GM12878 (cell line): ENCODE measurements at regions not wholly inside any gene's neighbourhood (a gene's known extent, or its start where the extent isn't known, plus 50 kb on each side); places are given as distances from the start of the nearest gene placed in this dataset.

Source experiments
- ATAC-seq: fragments of 200-7000 bp; cut with Tn5 transposase; 3 replicates; pipeline ENCODE4 v1.9.1; 2020; ENCODE audit warnings: mild to moderate bottlenecking, moderate library complexity
- BruUV-seq: library from RNA; stranded (reverse); fragments of 400-500 nt; replicated peaks from 2 replicates; lab custom pipeline; 2021; lab: Mats Ljungman, UMichigan
- CTCF ChIA-PET: fragments of 300-600 bp; sonication (Branson Sonifier 250); formaldehyde crosslinking; extraction: SDS; loops from one replicate; lab custom pipeline; 2021; ENCODE audit warnings: inconsistent platforms; lab: Yijun Ruan, JAX
- POLR2A ChIA-PET: fragments of 350-600 bp; formaldehyde crosslinking; extraction: SDS; loops from one replicate; lab custom pipeline; 2021; ENCODE audit warnings: inconsistent platforms; lab: Charles Lee
- RAD21 ChIA-PET: fragments of 300-600 bp; sonication (Branson Sonifier 250); formaldehyde crosslinking; loops from one replicate; lab custom pipeline; 2023; ENCODE audit warnings: antibody characterized with exemption; ENCODE audit not compliant: unreplicated experiment; lab: Charles Lee
- SMC1A ChIA-PET: fragments of 300-600 bp; sonication (Branson Sonifier 250); formaldehyde crosslinking; loops from one replicate; lab custom pipeline; 2023; ENCODE audit not compliant: unreplicated experiment, uncharacterized antibody; lab: Charles Lee
- DNase-seq: peaks from one replicate; pipeline ENCODE4 v3.0.0-alpha.2; 2011; ENCODE audit warnings: low read depth, low spot score
- FAIRE-seq: peaks from 3 replicates; lab custom pipeline; 2011; peaks lifted over from hg19 to GRCh38; lab: Jason Lieb, UNC
- H2AFZ ChIP-seq: 2 replicates; pipeline ENCODE4 v1.6.0; 2011; ENCODE audit warnings: low read depth, low read length, control low read depth; ENCODE audit not compliant: control insufficient read depth
- H3K27ac ChIP-seq: 2 replicates; pipeline ENCODE4 v1.5.1; 2011; ENCODE audit warnings: control low read depth; ENCODE audit not compliant: control insufficient read depth, insufficient read depth
- H3K27me3 ChIP-seq, 2 experiments: replicated peaks in 1 of 2; 2 replicates each; pipeline versions ENCODE4 v1.6.0 to v1.6.1; 2011; ENCODE audit warnings: low read length in 1 of 2; ENCODE audit not compliant: control insufficient read depth in 2 of 2, insufficient read depth in 2 of 2
- H3K36me3 ChIP-seq, 2 experiments: 2 replicates each; pipeline ENCODE4 v1.5.1; 2011; ENCODE audit warnings: low read length in 1 of 2; ENCODE audit not compliant: control insufficient read depth in 2 of 2, insufficient read depth in 2 of 2
- H3K4me1 ChIP-seq: 2 replicates; pipeline ENCODE4 v1.6.1; 2011; ENCODE audit warnings: mild to moderate bottlenecking, low read length, moderate library complexity, mixed read lengths; ENCODE audit not compliant: control insufficient read depth, insufficient read depth
- H3K4me2 ChIP-seq: 2 replicates; pipeline ENCODE4 v1.6.0; 2011; ENCODE audit warnings: control low read depth; ENCODE audit not compliant: control insufficient read depth, insufficient read depth
- H3K4me3 ChIP-seq: fragments of 200-600 bp; sonication (generic); 2 replicates; pipeline ENCODE4 v1.5.1; 2016
- H3K79me2 ChIP-seq: 2 replicates; pipeline ENCODE4 v1.6.0; 2011; ENCODE audit warnings: low read length; ENCODE audit not compliant: control insufficient read depth, insufficient read depth
- H3K9ac ChIP-seq: 2 replicates; pipeline ENCODE4 v1.8.0; 2011; ENCODE audit warnings: low read length, control low read depth, mixed read lengths; ENCODE audit not compliant: control insufficient read depth, insufficient read depth
- H3K9me3 ChIP-seq: replicated peaks from 3 replicates; pipeline ENCODE4 v1.5.1; 2011; ENCODE audit warnings: mild to moderate bottlenecking, low read length; ENCODE audit not compliant: control insufficient read depth, insufficient read depth
- H4K20me1 ChIP-seq: 2 replicates; pipeline ENCODE4 v1.6.0; 2011; ENCODE audit not compliant: control insufficient read depth, insufficient read depth
- ATF7 ChIP-seq: fragments of 450-650 bp; IDR thresholded peaks from 2 replicates; pipeline ENCODE4 v1.6.1; 2016; ENCODE audit warnings: low read depth, mild to moderate bottlenecking
- CEBPB ChIP-seq, 2 experiments: fragments of 150-350 bp in 1 of 2; IDR thresholded peaks; 2 replicates each; pipeline ENCODE4 v1.6.1; 2012 to 2014; ENCODE audit warnings: low read depth in 2 of 2, low read length in 2 of 2, borderline replicate concordance in 1 of 2, inconsistent platforms in 1 of 2
- IRF4 ChIP-seq: IDR thresholded peaks from 2 replicates; pipeline ENCODE4 v1.6.1; 2011; ENCODE audit warnings: low read depth, low read length
- MYB ChIP-seq: fragments of 150-350 bp; IDR thresholded peaks from 2 replicates; pipeline ENCODE4 v1.6.1; 2014; ENCODE audit warnings: mild to moderate bottlenecking, low read depth, low read length, borderline replicate concordance
- NR2C2 ChIP-seq: IDR thresholded peaks from 2 replicates; pipeline ENCODE4 v1.6.1; 2011; ENCODE audit warnings: borderline replicate concordance, low read depth; ENCODE audit not compliant: control insufficient read depth, insufficient read length
- RUNX3 ChIP-seq: IDR thresholded peaks from 2 replicates; pipeline ENCODE4 v1.6.1; 2012; ENCODE audit warnings: low read length, inconsistent platforms
- SIN3A ChIP-seq: IDR thresholded peaks from 2 replicates; pipeline ENCODE4 v1.6.1; 2012; ENCODE audit warnings: low read depth, low read length, improper control_type of control experiment
- SMAD5 ChIP-seq: IDR thresholded peaks from 2 replicates; pipeline ENCODE4 v1.6.1; 2016; ENCODE audit warnings: antibody characterized with exemption, low read depth
- TAF1 ChIP-seq: IDR thresholded peaks from 2 replicates; pipeline ENCODE4 v1.6.1; 2011; ENCODE audit warnings: mild to moderate bottlenecking, low read depth, low read length, borderline replicate concordance
- ZNF207 ChIP-seq: fragments of 450-650 bp; IDR thresholded peaks from 2 replicates; pipeline ENCODE4 v1.6.1; 2014; ENCODE audit warnings: antibody characterized with exemption, mild to moderate bottlenecking, borderline replicate concordance
- ZNF217 ChIP-seq: fragments of 450-650 bp; IDR thresholded peaks from 2 replicates; pipeline ENCODE4 v1.6.1; 2017; ENCODE audit warnings: antibody characterized with exemption, mild to moderate bottlenecking
- ZNF274 ChIP-seq: IDR thresholded peaks from one replicate; pipeline ENCODE4 v1.8.0; 2011; ENCODE audit not compliant: insufficient read length, insufficient read depth
- ZZZ3 ChIP-seq: IDR thresholded peaks from 2 replicates; pipeline ENCODE4 v1.6.1; 2011; ENCODE audit warnings: low read depth; ENCODE audit not compliant: control insufficient read depth, insufficient read length
- WGBS: methylation state at CpG from one replicate; pipeline ENCODE4 v1.1.6; 2016; ENCODE audit warnings: low lambda C conversion rate; ENCODE audit not compliant: insufficient replicate concordance, insufficient coverage; ENCODE audit errors: missing lambda C conversion rate; 5-methylcytosine and 5-hydroxymethylcytosine counted together
- in situ Hi-C: fragments of 300-500 bp; cut with MboI; formaldehyde crosslinking; loops from 9 replicates; pipeline ENCODE4 v1.14.3; 2018; ENCODE audit warnings: mixed read lengths
- intact Hi-C: fragments of 100-400 bp; cut with micrococcal nuclease; formaldehyde crosslinking; loops from one replicate; pipeline ENCODE4 v1.14.2; 2022; ENCODE audit not compliant: unreplicated experiment
- TF ChIP-seq, protein P1 (sequence below): fragments of 450-650 bp; IDR thresholded peaks from 2 replicates; pipeline ENCODE4 v1.6.1; 2017; ENCODE audit warnings: low read depth, mild to moderate bottlenecking, moderate library complexity

DNA sequence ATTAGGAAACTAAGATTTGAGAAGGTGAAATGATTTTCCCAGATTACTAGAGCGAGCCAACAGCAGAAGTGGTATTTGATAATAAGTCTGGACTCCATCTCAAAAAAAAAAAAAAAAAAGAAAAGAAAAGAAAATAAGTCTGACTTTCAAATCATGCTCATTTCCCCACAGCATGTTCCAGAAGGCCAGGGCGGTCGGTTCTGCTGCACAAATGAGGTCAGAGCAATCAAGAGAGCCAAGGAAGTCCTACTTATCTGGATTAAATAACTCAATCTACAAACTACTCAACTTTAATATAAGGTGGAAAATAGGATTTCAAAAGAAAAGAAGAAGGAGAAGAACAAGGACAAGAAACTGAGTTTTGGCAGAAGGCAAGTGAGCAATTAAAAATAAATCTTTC lies 130.4 kb upstream of the RASA1 start:
- FAIRE-seq (no peak), DNase-seq (no peak), ATAC-seq (no peak)
- 79% methylated on average over 3 of the region's 3 CpGs for WGBS
- Histone ChIP-seq H3K36me3 (no peaks in the 10 kb centered on the region), H3K79me2 (no peaks in the 10 kb centered on the region), H3K4me3 (no peak overlapping the region), H3K27me3 (no peaks in the 10 kb centered on the region), H4K20me1 (no peaks in the 10 kb centered on the region), H3K4me2 (no peak overlapping the region), H3K27ac (no peak overlapping the region), H3K4me1 (no peaks in the 10 kb centered on the region), H3K9ac (no peak overlapping the region), H3K9me3 (no peaks in the 10 kb centered on the region; the same call in 2 of the 3 replicates), H2AFZ (no peak overlapping the region)
- POLR2A ChIA-PET: no interaction called here
- in situ Hi-C loops: no loop called here
- BruUV-seq: no TSS peak
- RAD21 ChIA-PET: interaction anchor here (0.5 kb wide), 1 partner anchor 20 kb away, joined by 3 read pairs; no protein-coding TSS in a partner anchor
- SMC1A ChIA-PET: interaction anchor here (1.2 to 3.2 kb wide), 6 partner anchors 10 to 217 kb away, joined by 5 to 22 read pairs (median 9); no protein-coding TSS in a partner anchor
- no peak for TF ChIP-seq ATF7
- no peak for TF ChIP-seq ZNF207
- TF ChIP-seq ZNF217: no peak
- TF ChIP-seq MYB: no peak
- TF ChIP-seq, protein P1, sequence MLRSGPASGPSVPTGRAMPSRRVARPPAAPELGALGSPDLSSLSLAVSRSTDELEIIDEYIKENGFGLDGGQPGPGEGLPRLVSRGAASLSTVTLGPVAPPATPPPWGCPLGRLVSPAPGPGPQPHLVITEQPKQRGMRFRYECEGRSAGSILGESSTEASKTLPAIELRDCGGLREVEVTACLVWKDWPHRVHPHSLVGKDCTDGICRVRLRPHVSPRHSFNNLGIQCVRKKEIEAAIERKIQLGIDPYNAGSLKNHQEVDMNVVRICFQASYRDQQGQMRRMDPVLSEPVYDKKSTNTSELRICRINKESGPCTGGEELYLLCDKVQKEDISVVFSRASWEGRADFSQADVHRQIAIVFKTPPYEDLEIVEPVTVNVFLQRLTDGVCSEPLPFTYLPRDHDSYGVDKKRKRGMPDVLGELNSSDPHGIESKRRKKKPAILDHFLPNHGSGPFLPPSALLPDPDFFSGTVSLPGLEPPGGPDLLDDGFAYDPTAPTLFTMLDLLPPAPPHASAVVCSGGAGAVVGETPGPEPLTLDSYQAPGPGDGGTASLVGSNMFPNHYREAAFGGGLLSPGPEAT: no peak
- TF ChIP-seq SIN3A: no peak
- TF ChIP-seq RUNX3: no peak
- TF ChIP-seq CEBPB (IDR thresholded peaks at IDR 0.05; ENCODE audit: borderline replicate concordance in 1 of 2, low read depth in 2 of 2, low read length in 2 of 2): no peak
- no peak for TF ChIP-seq ZZZ3
- TF ChIP-seq NR2C2: no peak
- no peak for TF ChIP-seq ZNF274
- no peak for TF ChIP-seq TAF1
- no peak for TF ChIP-seq IRF4
- TF ChIP-seq SMAD5: no peak
- intact Hi-C loops: no loop called here
- CTCF ChIA-PET: interaction anchor here (1.3 kb wide), 1 partner anchor 42 kb away, joined by 3 read pairs; no protein-coding TSS in a partner anchor
